Fibroblast of villous mesenchyme (primary cell): ENCODE measurements at regions not wholly inside any gene's neighbourhood (a gene's known extent, or its start where the extent isn't known, plus 50 kb on each side); places are given as distances from the start of the nearest gene placed in this dataset.

Source experiments
- DNase-seq: peaks from one replicate; pipeline ENCODE4 v3.0.0-alpha.2; 2010; ENCODE audit warnings: low read depth
- H3K4me3 ChIP-seq: 2 replicates; pipeline ENCODE4 v1.5.1; 2011; ENCODE audit warnings: low read depth, mild to moderate bottlenecking, low read length
- TF ChIP-seq, protein P1 (sequence below): IDR thresholded peaks from 2 replicates; pipeline ENCODE4 v1.5.1; 2012; ENCODE audit warnings: low read depth, mild to moderate bottlenecking, low read length; ENCODE audit not compliant: insufficient read depth

DNA sequence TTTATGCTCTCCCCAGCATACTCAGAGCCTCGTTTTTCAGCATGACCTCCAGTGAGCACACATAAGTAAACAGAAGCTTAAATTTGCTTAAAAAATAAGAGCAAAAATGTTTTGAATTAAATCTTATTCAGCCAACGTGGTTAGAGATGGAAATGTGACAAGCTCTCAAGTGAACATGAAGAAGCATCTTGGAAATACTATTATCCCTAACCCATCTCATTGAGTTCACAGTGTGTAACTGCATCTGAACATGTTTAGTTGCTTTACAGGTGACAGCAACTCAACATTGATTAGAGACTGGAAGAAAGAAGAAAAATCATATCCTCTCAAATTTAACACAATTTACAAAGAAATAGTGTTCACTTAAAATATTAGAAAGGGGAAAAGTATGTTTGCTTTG is 1785.1 kb downstream of the MAT2B start:
- no peak overlapping the region for H3K4me3 ChIP-seq
- no peak for DNase-seq
- TF ChIP-seq, protein P1, sequence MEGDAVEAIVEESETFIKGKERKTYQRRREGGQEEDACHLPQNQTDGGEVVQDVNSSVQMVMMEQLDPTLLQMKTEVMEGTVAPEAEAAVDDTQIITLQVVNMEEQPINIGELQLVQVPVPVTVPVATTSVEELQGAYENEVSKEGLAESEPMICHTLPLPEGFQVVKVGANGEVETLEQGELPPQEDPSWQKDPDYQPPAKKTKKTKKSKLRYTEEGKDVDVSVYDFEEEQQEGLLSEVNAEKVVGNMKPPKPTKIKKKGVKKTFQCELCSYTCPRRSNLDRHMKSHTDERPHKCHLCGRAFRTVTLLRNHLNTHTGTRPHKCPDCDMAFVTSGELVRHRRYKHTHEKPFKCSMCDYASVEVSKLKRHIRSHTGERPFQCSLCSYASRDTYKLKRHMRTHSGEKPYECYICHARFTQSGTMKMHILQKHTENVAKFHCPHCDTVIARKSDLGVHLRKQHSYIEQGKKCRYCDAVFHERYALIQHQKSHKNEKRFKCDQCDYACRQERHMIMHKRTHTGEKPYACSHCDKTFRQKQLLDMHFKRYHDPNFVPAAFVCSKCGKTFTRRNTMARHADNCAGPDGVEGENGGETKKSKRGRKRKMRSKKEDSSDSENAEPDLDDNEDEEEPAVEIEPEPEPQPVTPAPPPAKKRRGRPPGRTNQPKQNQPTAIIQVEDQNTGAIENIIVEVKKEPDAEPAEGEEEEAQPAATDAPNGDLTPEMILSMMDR: no peak

DNA sequence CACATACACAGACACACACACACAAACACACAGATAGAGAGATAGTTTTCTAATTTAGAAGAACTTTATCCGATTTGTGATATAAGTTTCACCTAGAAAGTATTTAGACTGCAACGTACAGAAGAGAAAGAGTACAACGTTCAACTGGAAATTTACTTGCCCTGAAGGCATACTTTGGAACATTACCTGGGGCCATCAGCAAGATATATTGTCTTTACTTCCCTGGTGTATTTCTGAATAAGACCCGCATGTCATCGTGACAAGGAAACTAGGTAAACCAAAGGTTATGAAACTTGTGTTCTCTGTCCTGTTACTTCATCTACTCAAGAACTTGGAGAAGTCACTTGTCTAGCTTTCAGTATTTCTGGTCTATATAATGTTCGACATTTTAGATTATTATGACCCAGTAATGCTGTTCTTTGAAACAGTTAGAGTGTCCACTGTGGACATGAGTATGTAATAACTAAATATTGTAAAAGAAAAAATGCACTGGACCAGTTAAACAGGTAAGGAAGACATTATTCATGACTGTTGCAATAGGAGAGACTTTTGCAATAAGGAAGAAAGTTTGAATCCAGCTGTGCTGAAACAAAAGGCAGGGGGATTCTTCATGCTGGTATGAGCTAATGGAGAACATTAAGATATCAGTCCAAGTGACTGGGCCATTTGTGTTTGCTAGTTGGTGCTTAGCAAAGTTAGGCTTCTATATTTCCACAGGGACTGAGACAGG is 1791.1 kb downstream of the MAT2B start:
- TF ChIP-seq, protein P1: no peak
- DNase-seq: no peak
- no peak overlapping the region for H3K4me3 ChIP-seq

DNA sequence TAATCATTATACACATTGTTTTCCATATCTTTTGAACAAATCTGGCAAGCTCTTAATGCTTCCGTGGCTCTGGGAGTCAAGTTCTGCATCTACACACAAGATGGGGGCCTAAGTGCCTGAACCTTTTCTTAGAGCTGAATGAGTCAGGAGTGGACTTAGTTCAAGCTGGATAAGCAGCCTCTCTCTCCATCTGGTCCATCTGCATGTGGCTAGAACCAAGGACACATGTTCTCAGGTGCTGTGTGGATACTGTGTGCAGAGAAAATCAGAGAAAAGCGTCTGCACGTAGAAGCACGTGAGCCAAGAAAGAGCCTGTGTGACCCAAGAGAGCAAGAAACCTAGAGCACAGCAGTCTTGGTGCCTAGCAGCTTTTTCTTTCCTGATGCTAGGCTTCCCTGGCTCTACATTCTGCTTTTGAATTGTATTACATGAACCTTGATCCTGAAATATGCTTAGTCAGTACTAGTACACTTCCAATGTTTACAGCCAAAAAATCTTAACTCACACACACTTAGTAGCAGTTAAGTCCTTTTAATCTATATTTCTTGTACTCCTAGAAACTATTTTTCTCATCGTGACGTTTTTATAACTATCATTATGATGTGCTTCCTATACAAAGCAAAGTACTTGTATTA is 1798.9 kb downstream of the MAT2B start:
- DNase-seq: peak; percentile 20
- TF ChIP-seq, protein P1: no peak
- H3K4me3 ChIP-seq: no peak overlapping the region

DNA sequence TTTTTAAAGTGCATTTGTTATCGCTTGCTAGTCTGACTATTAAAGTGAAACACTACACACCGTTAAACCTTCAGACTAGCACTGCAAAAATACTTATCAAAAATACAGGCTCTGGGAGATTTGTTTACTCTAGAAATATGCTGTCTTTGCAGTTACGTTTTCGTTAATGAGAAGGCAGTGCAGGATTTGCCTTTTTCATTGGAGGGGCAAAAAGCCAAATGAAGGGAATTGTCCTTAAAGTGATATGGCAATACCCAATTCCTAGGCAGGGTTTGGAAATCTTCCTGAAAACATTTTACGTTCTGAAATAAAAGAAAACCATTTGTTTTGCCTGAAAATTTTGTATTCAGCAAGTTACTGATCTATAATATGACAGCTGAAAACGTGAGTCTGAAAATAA is 1800.2 kb downstream of the MAT2B start:
- no peak overlapping the region for H3K4me3 ChIP-seq
- TF ChIP-seq, protein P1: no peak
- DNase-seq: peak; percentile 41

DNA sequence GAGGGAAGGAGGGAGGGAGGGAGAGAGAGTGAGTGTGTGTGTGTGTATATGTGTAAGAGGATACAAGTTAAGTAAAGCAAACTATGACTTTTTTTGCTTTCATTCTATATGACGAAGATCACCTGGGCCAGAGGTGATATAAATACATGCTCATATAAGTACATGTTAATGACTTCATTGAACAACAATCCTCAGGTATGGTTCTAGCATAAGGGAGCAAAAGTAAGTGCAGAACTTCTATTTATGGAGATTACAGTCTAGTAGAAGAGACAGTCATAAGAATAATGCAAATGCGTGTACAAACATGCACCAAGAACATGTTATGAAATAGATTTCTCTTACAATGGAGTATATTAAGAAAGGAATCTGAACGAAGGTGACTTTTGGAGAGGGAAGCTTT is 1804.0 kb downstream of the MAT2B start:
- no peak for DNase-seq
- H3K4me3 ChIP-seq: no peak overlapping the region
- TF ChIP-seq, protein P1: no peak

DNA sequence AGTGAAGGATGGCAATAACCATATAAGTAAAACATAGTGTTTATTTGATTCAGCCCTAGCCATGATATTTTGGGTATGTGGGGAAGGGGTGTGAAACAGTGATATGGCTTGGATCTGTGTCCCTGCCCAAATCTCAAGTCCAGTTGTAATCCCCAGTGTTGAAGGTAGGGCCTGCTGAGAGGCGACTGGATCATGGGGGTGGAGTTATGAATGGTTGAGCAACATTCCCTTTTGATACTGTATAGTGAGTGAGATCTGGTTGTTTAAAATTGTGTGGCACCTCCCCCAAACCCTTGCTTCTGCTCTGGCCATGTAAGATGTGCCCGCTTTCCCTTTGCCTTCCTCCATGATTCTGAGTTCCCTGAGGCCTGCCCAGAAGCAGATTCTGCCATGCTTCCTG is 1804.6 kb downstream of the MAT2B start:
- TF ChIP-seq, protein P1: no peak
- no peak overlapping the region for H3K4me3 ChIP-seq
- DNase-seq: no peak

DNA sequence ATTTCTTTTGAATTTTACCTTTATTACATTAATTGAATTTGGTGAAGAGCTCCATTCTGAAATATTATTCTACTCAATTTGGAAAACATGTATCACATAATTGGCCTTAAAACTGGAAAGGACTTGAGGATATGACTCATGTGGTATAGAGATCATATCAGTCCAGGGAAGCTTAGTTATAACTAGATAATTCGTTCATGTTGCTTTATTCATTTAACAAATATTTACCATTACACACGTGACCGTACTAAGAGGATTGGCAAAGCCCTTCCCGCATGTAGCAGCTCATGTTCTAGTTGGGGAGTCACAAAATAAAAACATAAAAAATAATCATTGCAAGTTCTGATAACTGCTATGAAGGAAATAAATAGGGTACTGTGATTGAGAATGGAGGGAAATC is 1816.5 kb downstream of the MAT2B start:
- TF ChIP-seq, protein P1: no peak
- DNase-seq: peak; percentile 64
- no peak overlapping the region for H3K4me3 ChIP-seq
